ENCODE measurements at regions not wholly inside any gene's neighbourhood (a gene's known extent, or its start where the extent isn't known, plus 50 kb on each side); places are given as distances from the start of the nearest gene placed in this dataset.
"Not testable (repeated sequence)": the region's sequence is repeated elsewhere in the genome, so short reads cannot be mapped to it uniquely, and the experiment has no call there.

- DNase-seq (ENCODE audit: low read depth, low spot score); in situ Hi-C loops (cut with HindIII; ENCODE audit: low pct_unique_long_range_greater_than_20kb, low sequenced_read_pairs): not testable (repeated sequence)
These were observed 204.1 kb upstream of the ZNF322 start for GRCh38 chr6:26863641-26864040.

DNA sequence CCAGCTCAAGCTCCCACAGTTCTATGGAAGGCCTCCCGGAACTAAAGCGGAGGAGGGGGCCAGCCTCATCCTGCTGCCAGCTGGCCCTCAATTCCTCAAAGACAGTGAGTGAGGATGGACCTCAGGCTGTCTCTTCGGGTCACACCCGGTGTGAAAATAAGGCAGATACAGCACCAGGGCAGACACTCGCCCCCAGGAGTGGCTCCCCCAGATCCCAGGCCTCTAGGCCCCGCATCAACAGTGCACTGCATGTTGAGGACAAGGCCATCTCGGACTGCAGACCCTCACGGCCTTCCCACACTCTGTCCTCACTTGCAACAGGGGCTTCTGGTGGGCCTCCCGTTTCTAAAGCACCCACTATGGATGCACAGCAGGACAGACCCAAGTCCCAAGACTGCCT lies 239.2 kb upstream of the ZNF322 start:
- DNase-seq (ENCODE audit: low read depth, low spot score); in situ Hi-C loops (cut with HindIII; ENCODE audit: low pct_unique_long_range_greater_than_20kb, low sequenced_read_pairs): not testable (repeated sequence)

DNA sequence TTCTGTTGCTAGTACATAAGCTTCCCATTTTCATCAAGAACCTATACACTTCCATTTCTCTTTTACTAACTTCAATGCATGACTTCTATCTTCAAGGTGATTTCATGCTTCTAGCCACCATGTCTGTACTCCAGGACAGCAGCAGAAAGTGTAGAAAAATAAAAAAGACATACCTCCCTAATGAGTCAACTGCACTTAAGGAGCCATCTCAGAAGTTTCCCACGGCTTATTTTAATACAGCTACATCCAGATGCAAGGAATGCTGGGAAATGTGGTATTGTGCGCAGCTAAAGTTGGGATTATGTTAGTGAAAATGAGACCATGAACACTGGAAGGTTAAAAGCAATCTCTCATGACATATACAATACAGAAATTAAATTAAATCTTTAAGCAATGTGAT lies 264.7 kb upstream of the ZNF322 start:
- in situ Hi-C loops (cut with HindIII; ENCODE audit: low pct_unique_long_range_greater_than_20kb, low sequenced_read_pairs); DNase-seq (ENCODE audit: low read depth, low spot score): not testable (repeated sequence)

GRCh38 chr6:26928190-26928589 lies 268.6 kb upstream of the ZNF322 start:
- in situ Hi-C loops (cut with HindIII; ENCODE audit: low pct_unique_long_range_greater_than_20kb, low sequenced_read_pairs); DNase-seq (ENCODE audit: low read depth, low spot score): not testable (repeated sequence)

DNA sequence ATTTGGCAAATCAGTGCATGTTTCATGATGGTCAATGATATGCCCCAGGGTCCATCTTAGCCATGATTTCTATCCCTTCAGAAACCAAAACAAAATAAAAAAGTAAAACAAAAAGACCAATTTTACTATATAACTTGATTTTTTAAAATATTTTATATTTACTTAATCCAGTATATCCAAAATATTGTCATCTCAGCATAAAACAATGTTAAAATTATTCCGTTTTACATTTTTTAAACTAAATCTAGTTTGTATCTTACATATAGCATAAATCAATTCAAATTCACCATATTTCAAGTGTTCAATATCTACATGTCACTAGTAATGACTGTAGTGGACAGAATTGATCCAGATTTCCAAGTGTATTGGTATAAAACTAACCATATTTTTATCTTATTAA lies 277.7 kb upstream of the ZNF322 start:
- DNase-seq (ENCODE audit: low read depth, low spot score); in situ Hi-C loops (cut with HindIII; ENCODE audit: low pct_unique_long_range_greater_than_20kb, low sequenced_read_pairs): not testable (repeated sequence)

DNA sequence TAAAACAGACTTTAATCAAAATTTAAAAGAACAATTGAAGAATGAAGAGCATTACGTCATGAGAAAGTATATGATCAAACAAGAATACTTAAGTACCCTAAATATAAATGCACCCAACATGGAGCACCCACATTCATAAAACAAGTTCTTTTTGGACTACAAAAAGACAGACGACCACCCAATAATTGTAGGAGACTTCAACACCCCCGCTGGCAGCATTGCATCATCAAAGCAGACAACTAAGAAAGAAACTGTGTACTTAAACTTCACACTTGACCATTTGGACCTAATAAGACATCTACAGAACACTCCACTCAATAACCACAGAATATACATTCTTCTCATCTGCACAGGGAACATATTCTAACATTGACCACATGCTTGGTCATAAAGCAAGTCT lies 291.7 kb upstream of the ZNF322 start:
- DNase-seq (ENCODE audit: low read depth, low spot score); in situ Hi-C loops (cut with HindIII; ENCODE audit: low pct_unique_long_range_greater_than_20kb, low sequenced_read_pairs): not testable (repeated sequence)

GRCh38 chr6:26956078-26956600 lies 291.4 kb upstream of the PRSS16 start:
- in situ Hi-C loops (cut with HindIII; ENCODE audit: low pct_unique_long_range_greater_than_20kb, low sequenced_read_pairs): not testable (repeated sequence)
- peak; percentile 91 for DNase-seq (ENCODE audit: low read depth, low spot score)

DNA sequence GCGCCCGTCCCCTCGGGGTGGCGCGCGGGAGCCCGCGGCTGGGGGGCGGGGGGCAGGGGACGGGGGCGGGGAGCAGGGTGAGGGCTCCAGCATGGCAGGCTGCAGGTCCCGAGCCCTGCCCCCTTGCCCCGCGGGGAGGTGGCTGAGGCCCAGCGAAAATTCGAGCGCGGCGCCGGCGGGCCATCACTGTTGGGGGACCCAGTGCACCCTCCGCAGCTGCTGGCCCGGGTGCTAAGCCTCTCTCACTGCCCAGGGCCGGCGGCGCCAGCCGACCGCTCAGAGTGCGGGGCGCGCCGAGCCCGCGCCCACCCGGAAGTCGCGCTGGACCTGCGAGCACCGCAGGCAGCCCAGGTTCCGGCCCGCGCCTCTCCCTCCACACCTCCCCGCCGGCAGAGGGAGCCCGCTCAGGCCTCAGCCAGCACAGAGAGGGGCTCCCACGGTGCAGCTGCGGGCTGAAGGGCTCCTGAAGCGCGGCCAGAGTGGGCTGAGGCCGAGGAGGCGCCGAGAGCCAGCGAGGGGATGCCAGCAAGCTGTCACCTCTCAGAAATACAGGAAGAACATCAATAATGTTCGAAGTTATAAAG lies 290.8 kb upstream of the PRSS16 start:
- DNase-seq (ENCODE audit: low read depth, low spot score): peak; percentile 83
- in situ Hi-C loops (cut with HindIII; ENCODE audit: low pct_unique_long_range_greater_than_20kb, low sequenced_read_pairs): not testable (repeated sequence)

DNA sequence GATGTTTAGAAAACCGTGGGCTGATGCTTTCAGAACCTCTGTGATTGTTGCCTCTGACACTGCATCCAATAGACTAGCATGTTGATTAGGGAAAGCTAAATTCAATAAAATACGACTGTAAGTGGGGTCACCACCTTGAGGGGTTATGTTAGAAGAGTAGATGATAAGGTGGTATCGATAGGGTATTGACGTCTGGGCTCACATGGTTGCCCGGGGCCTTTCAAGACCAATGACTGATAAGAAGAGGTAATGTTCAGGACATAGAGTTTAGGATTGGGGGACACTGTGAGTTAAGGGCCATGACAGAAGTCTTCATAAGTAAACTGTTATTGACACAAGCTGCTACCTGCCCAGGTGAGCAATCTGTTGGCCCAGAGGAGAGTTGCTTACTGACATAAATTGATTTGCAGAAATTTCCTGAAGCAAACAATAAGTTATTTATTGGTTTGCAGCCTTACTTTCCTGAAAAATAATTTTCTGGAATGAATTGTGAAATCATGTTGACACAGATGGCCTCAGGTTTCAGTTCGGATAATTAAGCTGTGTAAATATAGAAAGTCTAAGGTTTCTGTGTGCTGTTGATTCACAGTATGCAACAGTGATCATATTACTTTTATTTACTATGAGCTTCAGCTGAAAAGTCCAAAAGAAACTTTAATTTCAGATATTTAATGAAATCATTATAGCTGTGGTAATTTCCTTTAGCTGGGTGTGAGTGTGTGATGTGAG lies 289.9 kb upstream of the PRSS16 start:
- DNase-seq (ENCODE audit: low read depth, low spot score): peak; percentile 2
- in situ Hi-C loops (cut with HindIII; ENCODE audit: low pct_unique_long_range_greater_than_20kb, low sequenced_read_pairs): not testable (repeated sequence)

GRCh38 chr6:26961236-26961635 lies 286.3 kb upstream of the PRSS16 start:
- in situ Hi-C loops (cut with HindIII; ENCODE audit: low pct_unique_long_range_greater_than_20kb, low sequenced_read_pairs); DNase-seq (ENCODE audit: low read depth, low spot score): not testable (repeated sequence)

DNA sequence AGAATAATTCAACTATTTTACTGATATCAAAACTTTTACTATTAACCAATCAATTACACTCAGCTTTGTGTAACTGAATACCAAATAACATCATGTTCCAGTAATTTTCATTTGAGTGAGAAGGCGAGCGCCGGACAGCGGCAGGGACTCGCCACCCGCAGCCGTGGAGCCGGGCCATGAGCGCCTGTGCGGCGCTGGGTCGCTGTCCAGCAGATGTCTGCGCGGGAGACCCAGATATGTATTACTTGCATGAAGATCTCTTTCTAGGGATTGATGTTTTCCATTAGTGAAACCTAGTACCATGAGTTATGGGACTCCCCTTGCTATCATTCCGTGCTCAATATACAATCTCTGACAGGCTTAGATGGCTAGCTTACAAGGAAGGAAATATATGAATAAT lies 245.1 kb upstream of the PRSS16 start:
- in situ Hi-C loops (cut with HindIII; ENCODE audit: low pct_unique_long_range_greater_than_20kb, low sequenced_read_pairs): no loop called here
- no peak for DNase-seq (ENCODE audit: low read depth, low spot score)

DNA sequence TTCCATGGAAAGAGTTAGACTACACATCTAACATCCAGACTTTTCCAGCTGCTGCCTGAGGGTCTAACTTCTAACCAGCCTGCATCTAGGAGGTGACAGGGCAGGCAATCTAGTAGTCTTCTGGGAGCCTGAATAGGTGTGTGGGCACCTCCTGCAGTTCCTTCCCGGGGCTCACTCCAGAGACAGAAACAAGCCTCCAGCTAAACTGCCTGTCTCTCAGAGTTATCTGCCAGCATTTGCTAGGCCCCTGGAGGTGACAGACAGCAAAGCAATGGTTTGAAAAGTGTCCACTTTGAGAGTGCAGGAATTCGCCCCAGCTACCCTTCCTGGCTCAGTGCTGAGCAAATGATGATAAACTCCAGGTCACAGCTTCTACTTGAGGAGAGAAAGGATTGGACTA lies 240.5 kb upstream of the PRSS16 start:
- DNase-seq (ENCODE audit: low read depth, low spot score): no peak
- in situ Hi-C loops (cut with HindIII; ENCODE audit: low pct_unique_long_range_greater_than_20kb, low sequenced_read_pairs): no loop called here

- in situ Hi-C loops (cut with HindIII; ENCODE audit: low pct_unique_long_range_greater_than_20kb, low sequenced_read_pairs); DNase-seq (ENCODE audit: low read depth, low spot score): not testable (repeated sequence)
These were observed 238.9 kb upstream of the PRSS16 start for GRCh38 chr6:27008613-27009012.

GRCh38 chr6:27014053-27014452 lies 233.4 kb upstream of the PRSS16 start:
- in situ Hi-C loops (cut with HindIII; ENCODE audit: low pct_unique_long_range_greater_than_20kb, low sequenced_read_pairs); DNase-seq (ENCODE audit: low read depth, low spot score): not testable (repeated sequence)

DNA sequence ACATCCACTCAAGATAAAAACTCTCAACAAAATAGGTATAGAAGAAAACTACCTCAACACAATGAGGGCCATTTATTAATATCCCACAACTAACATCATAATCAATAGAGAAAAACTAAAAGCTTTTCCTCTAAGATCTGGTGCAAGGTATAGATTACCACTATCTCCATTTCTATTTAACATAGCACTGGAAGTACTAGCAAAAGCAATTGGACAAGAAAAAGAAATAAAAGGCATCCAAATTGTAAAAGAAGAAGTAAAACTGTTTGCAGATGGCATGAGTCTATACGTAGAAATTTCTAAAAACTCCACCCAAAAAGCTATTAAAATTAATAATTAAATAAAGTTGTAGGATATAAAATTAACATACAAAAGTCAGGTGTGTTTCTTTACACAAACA lies 230.8 kb upstream of the PRSS16 start:
- no peak for DNase-seq (ENCODE audit: low read depth, low spot score)
- in situ Hi-C loops (cut with HindIII; ENCODE audit: low pct_unique_long_range_greater_than_20kb, low sequenced_read_pairs): no loop called here

DNA sequence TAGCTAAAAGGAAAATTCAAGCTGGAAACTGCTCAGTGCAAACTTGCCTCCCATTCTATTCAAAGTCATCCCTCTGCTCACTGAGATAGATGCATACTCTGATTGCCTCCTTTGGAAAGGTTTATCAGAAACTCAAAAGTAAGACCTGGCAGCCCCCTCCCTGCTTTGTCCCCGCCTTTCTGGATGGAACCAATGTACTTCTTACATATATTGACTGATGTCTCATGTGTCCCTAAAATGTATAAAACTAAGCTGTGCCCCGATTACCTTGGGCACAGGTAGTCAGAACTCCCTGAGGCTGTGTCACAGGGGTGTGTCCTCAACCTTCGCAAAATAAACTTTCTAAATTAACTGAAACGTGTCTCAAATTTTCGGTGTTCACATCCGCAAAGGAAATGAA lies 229.1 kb upstream of the PRSS16 start:
- in situ Hi-C loops (cut with HindIII; ENCODE audit: low pct_unique_long_range_greater_than_20kb, low sequenced_read_pairs); DNase-seq (ENCODE audit: low read depth, low spot score): not testable (repeated sequence)

DNA sequence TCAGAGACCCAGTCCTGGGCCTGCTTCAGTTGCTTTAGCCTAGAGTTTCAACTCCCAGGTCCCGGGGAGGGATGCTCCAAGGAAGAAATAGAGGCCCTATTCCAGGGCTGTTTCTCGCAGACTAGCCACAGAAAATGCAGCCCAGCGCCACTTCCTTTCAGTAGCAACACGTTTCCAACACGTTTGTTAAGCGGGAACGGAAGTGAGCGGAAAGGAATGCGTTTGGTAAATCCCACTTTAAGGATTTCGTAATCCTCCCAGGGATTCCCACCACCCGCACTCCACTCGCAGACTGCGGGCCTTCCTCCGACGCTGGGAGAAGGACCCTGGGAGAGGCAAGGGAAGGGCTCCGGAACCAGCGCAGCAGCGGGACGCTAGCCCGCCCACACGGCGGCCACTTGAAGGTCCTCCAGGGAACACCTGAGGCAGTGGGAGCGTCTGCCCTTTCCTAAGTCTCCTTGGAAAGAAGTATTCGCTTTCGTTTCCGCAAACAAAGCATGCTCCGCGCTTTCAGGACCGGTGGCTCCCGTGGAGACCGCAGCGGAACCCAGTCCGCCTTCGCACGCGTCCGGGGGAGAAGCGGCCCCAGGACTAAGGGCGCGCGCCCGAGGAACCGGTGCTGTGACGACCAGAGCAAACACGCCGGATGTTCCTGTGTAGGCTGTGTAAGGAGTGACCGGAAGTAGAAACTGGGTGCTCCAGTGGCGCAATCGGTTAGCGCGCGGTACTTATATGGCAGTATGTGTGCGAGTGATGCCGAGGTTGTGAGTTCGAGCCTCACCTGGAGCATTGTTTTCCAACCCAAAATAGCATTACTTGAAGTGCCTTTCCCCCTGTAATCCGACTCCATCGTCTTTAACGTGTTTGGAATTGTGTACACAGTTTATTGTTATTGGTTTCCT lies 227.6 kb upstream of the PRSS16 start:
- peak; percentile 97 for DNase-seq (ENCODE audit: low read depth, low spot score)

GRCh38 chr6:27020553-27020880 lies 227.0 kb upstream of the PRSS16 start:
- DNase-seq (ENCODE audit: low read depth, low spot score): no peak
- in situ Hi-C loops (cut with HindIII; ENCODE audit: low pct_unique_long_range_greater_than_20kb, low sequenced_read_pairs): no loop called here

More for the DNA sequence above, 227.6 kb upstream of the PRSS16 start:
- in situ Hi-C loops (cut with HindIII; ENCODE audit: low pct_unique_long_range_greater_than_20kb, low sequenced_read_pairs): no loop called here
